ENCODE measurements at regions not wholly inside any gene's neighbourhood (a gene's known extent, or its start where the extent isn't known, plus 50 kb on each side); places are given as distances from the start of the nearest gene placed in this dataset.

- TF ChIP-seq CTCF (IDR thresholded peaks at IDR 0.05; ENCODE audit: control extremely low read depth in 1 of 3, insufficient read depth in 1 of 3, low read depth in 1 of 3, low read length in 3 of 3) (no peak), SIX5 (IDR thresholded peaks at IDR 0.05; ENCODE audit: low read depth, low read length) (no peak), KDM5A (IDR thresholded peaks at IDR 0.05; ENCODE audit: low read length) (no peak), CHD2 (IDR thresholded peaks at IDR 0.05; ENCODE audit: low read length) (no peak), POLR2A (IDR thresholded peaks at IDR 0.05; ENCODE audit: control extremely low read depth in 1 of 2, low read depth in 2 of 2, low read length in 2 of 2) (no peak), TAF1 (IDR thresholded peaks at IDR 0.05; ENCODE audit: low read depth, low read length) (no peak), JUND (IDR thresholded peaks at IDR 0.05; ENCODE audit: low read length) (no peak), SP2 (IDR thresholded peaks at IDR 0.05; ENCODE audit: low read length) (no peak), EP300 (IDR thresholded peaks at IDR 0.05; ENCODE audit: borderline replicate concordance in 1 of 2, low read depth in 2 of 2, low read length in 2 of 2) (no peak), GABPA (IDR thresholded peaks at IDR 0.05; ENCODE audit: borderline replicate concordance, insufficient read depth, low read length) (no peak)
Observed at GRCh38 chr15:70465812-70466211, 297.5 kb downstream of the UACA start.

Measured in H1 (cell line).